Endothelial cell of umbilical vein (primary cell): ENCODE measurements at regions not wholly inside any gene's neighbourhood (a gene's known extent, or its start where the extent isn't known, plus 50 kb on each side); places are given as distances from the start of the nearest gene placed in this dataset.

Source experiments
- BruUV-seq: library from RNA; stranded (reverse); fragments of 400-500 nt; replicated peaks from 2 replicates; lab custom pipeline; 2021; lab: Mats Ljungman, UMichigan
- CTCF ChIA-PET: fragments of 300-600, 350-600 bp; sonication (Branson Sonifier 250); formaldehyde crosslinking; loops from one replicate; lab custom pipeline; 2021; ENCODE audit warnings: antibody characterized with exemption, inconsistent platforms; lab: Charles Lee
- POLR2A ChIA-PET: fragments of 300-600, 350-600 bp; sonication (Branson Sonifier 250); formaldehyde crosslinking; loops from one replicate; lab custom pipeline; 2021; ENCODE audit warnings: antibody characterized with exemption, inconsistent platforms; lab: Charles Lee
- DNase-seq: peaks from one replicate; pipeline ENCODE4 v3.0.0-alpha.2; 2011; ENCODE audit warnings: low read depth, low spot score
- FAIRE-seq: peaks from 2 replicates; lab custom pipeline; 2011; peaks lifted over from hg19 to GRCh38; lab: Jason Lieb, UNC
- H2AFZ ChIP-seq: 2 replicates; pipeline ENCODE4 v1.6.0; 2012; ENCODE audit warnings: low read depth, low read length, control low read depth, inconsistent platforms
- H3K27ac ChIP-seq: 2 replicates; pipeline ENCODE4 v1.5.1; 2011; ENCODE audit warnings: low read depth, mild to moderate bottlenecking, control low read depth, low read length, moderate library complexity; ENCODE audit not compliant: insufficient read depth
- H3K27me3 ChIP-seq, 2 experiments: 2 replicates each; pipeline versions ENCODE4 v1.6.0 to v1.6.1; 2011; ENCODE audit warnings: low read length in 2 of 2, mixed read lengths in 1 of 2; ENCODE audit not compliant: control insufficient read depth in 2 of 2, insufficient read depth in 2 of 2
- H3K36me3 ChIP-seq, 2 experiments: 2 replicates in 1 of 2; 3 replicates in 1 of 2; pipeline ENCODE4 v1.5.1; 2011; ENCODE audit warnings: low read length in 2 of 2, mild to moderate bottlenecking in 1 of 2, moderate library complexity in 1 of 2; ENCODE audit not compliant: control insufficient read depth in 2 of 2, insufficient read depth in 2 of 2; ENCODE audit errors: extremely low read depth in 1 of 2
- H3K4me1 ChIP-seq: 3 replicates; pipeline ENCODE4 v1.5.1; 2011; ENCODE audit warnings: mild to moderate bottlenecking, low read length; ENCODE audit not compliant: control insufficient read depth, insufficient read depth; ENCODE audit errors: extremely low read depth
- H3K4me2 ChIP-seq: 2 replicates; pipeline ENCODE4 v1.6.1; 2011; ENCODE audit warnings: low read length, control low read depth, mixed read lengths; ENCODE audit not compliant: insufficient read depth
- H3K4me3 ChIP-seq, 3 experiments: fragments of 200-600 bp in 1 of 3; sonication (generic), shearing (Covaris generic) in 1 of 3; replicated peaks in 1 of 3; 2 replicates each; pipeline ENCODE4 v1.5.1; 2011 to 2016; ENCODE audit warnings: control low read depth in 3 of 3, low read length in 3 of 3, mild to moderate bottlenecking in 2 of 3, inconsistent platforms in 1 of 3, low read depth in 1 of 3, moderate library complexity in 1 of 3; ENCODE audit not compliant: insufficient read depth in 1 of 3
- H3K79me2 ChIP-seq: 2 replicates; pipeline ENCODE4 v1.6.0; 2012; ENCODE audit warnings: low read length, inconsistent platforms; ENCODE audit not compliant: control insufficient read depth, insufficient read depth
- H3K9ac ChIP-seq: replicated peaks from 2 replicates; pipeline ENCODE3; 2011; ENCODE audit warnings: low read length, control low read depth; ENCODE audit not compliant: insufficient read depth; ENCODE audit errors: extremely low read depth
- H3K9me1 ChIP-seq: replicated peaks from 3 replicates; pipeline ENCODE4 v1.6.0; 2011; ENCODE audit warnings: mild to moderate bottlenecking, low read length; ENCODE audit not compliant: control insufficient read depth, insufficient read depth; ENCODE audit errors: extremely low read depth
- H3K9me3 ChIP-seq: replicated peaks from 2 replicates; pipeline ENCODE4 v1.5.1; 2012; ENCODE audit warnings: low read length, inconsistent platforms; ENCODE audit not compliant: control insufficient read depth, insufficient read depth
- H4K20me1 ChIP-seq: replicated peaks from 2 replicates; pipeline ENCODE3; 2011; ENCODE audit warnings: mild to moderate bottlenecking, low read length; ENCODE audit not compliant: control insufficient read depth, insufficient read depth; ENCODE audit errors: extremely low read depth
- EZH2 ChIP-seq: IDR thresholded peaks from 2 replicates; pipeline ENCODE4 v1.6.1; 2012; ENCODE audit warnings: borderline replicate concordance, low read depth, mild to moderate bottlenecking, moderate library complexity, low read length, inconsistent platforms; ENCODE audit not compliant: severe bottlenecking
- FOS ChIP-seq: IDR thresholded peaks from 2 replicates; pipeline ENCODE4 v1.6.1; 2011; ENCODE audit warnings: mild to moderate bottlenecking, low read length, moderate library complexity, borderline replicate concordance; ENCODE audit not compliant: insufficient read depth
- GATA2 ChIP-seq: IDR thresholded peaks from 2 replicates; pipeline ENCODE4 v1.7.0; 2011; ENCODE audit warnings: low read depth, mild to moderate bottlenecking, moderate library complexity, mixed read lengths, low read length; ENCODE audit not compliant: insufficient read length, insufficient read depth
- JUN ChIP-seq: IDR thresholded peaks from 2 replicates; pipeline ENCODE4 v1.6.1; 2011; ENCODE audit warnings: borderline replicate concordance, low read depth; ENCODE audit not compliant: insufficient read length, insufficient read depth
- MYC ChIP-seq: IDR thresholded peaks from one replicate; pipeline ENCODE4 v1.6.1; 2011; ENCODE audit warnings: mild to moderate bottlenecking, low read depth, low read length
- POLR2A ChIP-seq: IDR thresholded peaks from 2 replicates; pipeline ENCODE4 v1.6.1; 2012; ENCODE audit warnings: low read depth, mild to moderate bottlenecking, control low read depth, low read length
- POLR2AphosphoS5 ChIP-seq: IDR thresholded peaks from 2 replicates; pipeline ENCODE4 v1.6.1; 2012; ENCODE audit warnings: low read depth, mild to moderate bottlenecking, control low read depth, low read length, moderate library complexity; ENCODE audit not compliant: insufficient read depth
- dilution Hi-C: fragments of 300-500 bp; cut with MboI; formaldehyde crosslinking; loops from one replicate; pipeline ENCODE4 v1.15.0; 2019; ENCODE audit warnings: low sequenced_read_pairs; ENCODE audit not compliant: extremely low pct_ligation_motif_present
- intact Hi-C: fragments of 100-400 bp; cut with micrococcal nuclease; formaldehyde crosslinking; loops from one replicate; pipeline ENCODE4 v1.10.0; 2022
- TF ChIP-seq, protein P1 (sequence below): IDR thresholded peaks from 2 replicates; pipeline ENCODE4 v1.6.1; 2011; ENCODE audit not compliant: insufficient read depth, insufficient read length
- TF ChIP-seq, protein P2 (sequence below), 2 donors: IDR thresholded peaks; 1 replicate in 1 of 2; 2 replicates in 1 of 2; pipeline ENCODE4 v1.5.1; 2011; ENCODE audit warnings: low read length in 2 of 2, mild to moderate bottlenecking in 2 of 2, moderate library complexity in 2 of 2, control low read depth in 1 of 2, inconsistent platforms in 1 of 2, low read depth in 1 of 2; ENCODE audit not compliant: insufficient read depth in 1 of 2; ENCODE audit errors: extremely low read depth in 1 of 2

DNA sequence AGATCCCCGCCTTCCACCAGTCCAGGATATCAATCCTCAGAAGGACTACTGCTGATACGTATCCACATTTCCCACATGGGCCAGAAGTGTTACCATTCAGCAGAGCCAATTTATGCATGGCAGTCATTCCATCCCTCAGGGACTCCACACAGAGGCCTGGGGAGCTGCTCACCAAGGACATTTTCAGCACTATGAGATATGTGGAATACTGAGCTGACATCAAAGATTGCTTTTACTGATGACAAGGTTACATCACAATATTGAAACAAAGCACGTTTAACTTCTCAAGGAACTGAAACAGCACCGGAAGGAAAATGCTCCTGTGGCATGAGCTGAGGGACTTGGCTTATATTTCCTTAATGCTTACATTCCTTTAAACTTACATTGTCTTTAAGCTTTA lies 335.1 kb downstream of the BMPER start:
- ChIA-PET POLR2A (no interaction called here), CTCF (interaction anchor here (1.6 kb wide), 1 partner anchor 80 kb away, joined by 5 read pairs; no protein-coding TSS in a partner anchor)
- Histone ChIP-seq H3K9me1 (no peaks in the 10 kb centered on the region), H3K79me2 (no peaks in the 10 kb centered on the region), H3K9ac (no peak overlapping the region), H2AFZ (no peak overlapping the region), H3K4me2 (no peak overlapping the region), H3K27me3 (peaks cover 3% of the 10 kb centered on the region in 2 experiments), H3K36me3 (no peaks in the 10 kb centered on the region), H3K4me3 (no peak overlapping the region), H3K4me1 (no peaks in the 10 kb centered on the region), H4K20me1 (no peaks in the 10 kb centered on the region), H3K27ac (no peak overlapping the region), H3K9me3 (no peaks in the 10 kb centered on the region)
- intact Hi-C loops: no loop called here
- TF ChIP-seq, protein P1, sequence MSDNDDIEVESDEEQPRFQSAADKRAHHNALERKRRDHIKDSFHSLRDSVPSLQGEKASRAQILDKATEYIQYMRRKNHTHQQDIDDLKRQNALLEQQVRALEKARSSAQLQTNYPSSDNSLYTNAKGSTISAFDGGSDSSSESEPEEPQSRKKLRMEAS: no peak
- TF ChIP-seq FOS: no peak
- TF ChIP-seq MYC: no peak
- no peak for TF ChIP-seq POLR2AphosphoS5
- TF ChIP-seq, protein P2, sequence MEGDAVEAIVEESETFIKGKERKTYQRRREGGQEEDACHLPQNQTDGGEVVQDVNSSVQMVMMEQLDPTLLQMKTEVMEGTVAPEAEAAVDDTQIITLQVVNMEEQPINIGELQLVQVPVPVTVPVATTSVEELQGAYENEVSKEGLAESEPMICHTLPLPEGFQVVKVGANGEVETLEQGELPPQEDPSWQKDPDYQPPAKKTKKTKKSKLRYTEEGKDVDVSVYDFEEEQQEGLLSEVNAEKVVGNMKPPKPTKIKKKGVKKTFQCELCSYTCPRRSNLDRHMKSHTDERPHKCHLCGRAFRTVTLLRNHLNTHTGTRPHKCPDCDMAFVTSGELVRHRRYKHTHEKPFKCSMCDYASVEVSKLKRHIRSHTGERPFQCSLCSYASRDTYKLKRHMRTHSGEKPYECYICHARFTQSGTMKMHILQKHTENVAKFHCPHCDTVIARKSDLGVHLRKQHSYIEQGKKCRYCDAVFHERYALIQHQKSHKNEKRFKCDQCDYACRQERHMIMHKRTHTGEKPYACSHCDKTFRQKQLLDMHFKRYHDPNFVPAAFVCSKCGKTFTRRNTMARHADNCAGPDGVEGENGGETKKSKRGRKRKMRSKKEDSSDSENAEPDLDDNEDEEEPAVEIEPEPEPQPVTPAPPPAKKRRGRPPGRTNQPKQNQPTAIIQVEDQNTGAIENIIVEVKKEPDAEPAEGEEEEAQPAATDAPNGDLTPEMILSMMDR (IDR thresholded peaks at IDR 0.05; ENCODE audit: extremely low read depth in 1 of 2, insufficient read depth in 1 of 2, low read depth in 1 of 2, low read length in 2 of 2): no peak
- TF ChIP-seq EZH2: no peak
- TF ChIP-seq POLR2A: no peak
- no peak for TF ChIP-seq JUN
- no peak for TF ChIP-seq GATA2
- FAIRE-seq (no peak), DNase-seq (no peak)
- dilution Hi-C loops: no loop called here
- no TSS peak for BruUV-seq
